ENCODE measurements at regions not wholly inside any gene's neighbourhood (a gene's known extent, or its start where the extent isn't known, plus 50 kb on each side); places are given as distances from the start of the nearest gene placed in this dataset.

GRCh38 chr6:169833258-169833794, 81.9 kb downstream of the ERMARD start:
- DNase-seq (no peak), ATAC-seq (no peak)
- Histone ChIP-seq H3K4me3 (no peak overlapping the region), H3K27ac (no peak overlapping the region), H3K27me3 (peaks cover 0 to 28% (median 0%) of the 10 kb centered on the region in 9 donors), H3K9me3 (no peaks in the 10 kb centered on the region), H3K4me1 (peaks cover 0 to 20% (median 5%) of the 10 kb centered on the region in 12 donors), H3K36me3 (no peaks in the 10 kb centered on the region)
- WGBS, 4 donors: 91 to 95% (median 93%) methylated on average over 7 of the region's 7 CpGs
- TF ChIP-seq CTCF (IDR thresholded peaks at IDR 0.05): no peak
- TF ChIP-seq POLR2A (IDR thresholded peaks at IDR 0.05): no peak
- intact Hi-C loops (cut with DNase I): loop anchor here (2.0 to 10.0 kb wide), 12 partner anchors 101 to 695 kb away; partner anchors contain the start of gene DLL1 (in 5 of the 10)

GRCh38 chr6:169832247-169832948, 81.0 kb downstream of the ERMARD start:
- H3K9me3 ChIP-seq: no peaks in the 10 kb centered on the region
- H3K4me1 ChIP-seq: peaks cover 0 to 15% (median 5%) of the 10 kb centered on the region in 12 donors
- peaks cover 0 to 22% (median 0%) of the 10 kb centered on the region in 9 donors for H3K27me3 ChIP-seq
- H3K27ac ChIP-seq: no peak overlapping the region
- no peaks in the 10 kb centered on the region for H3K36me3 ChIP-seq
- no peak overlapping the region for H3K4me3 ChIP-seq
- ATAC-seq (peak in 1 of 4 donors; percentile 53), DNase-seq (no peak)
- intact Hi-C loops (cut with DNase I): loop anchor here (2.0 to 10.0 kb wide), 12 partner anchors 102 to 696 kb away; partner anchors contain the start of gene DLL1 (in 5 of the 10)
- 49 to 72% (median 54%) methylated on average over 4 of the region's 4 CpGs for WGBS, 4 donors
- TF ChIP-seq CTCF (IDR thresholded peaks at IDR 0.05): no peak
- no peak for TF ChIP-seq POLR2A (IDR thresholded peaks at IDR 0.05)

GRCh38 chr6:169831450-169832246, 80.2 kb downstream of the ERMARD start:
- no peaks in the 10 kb centered on the region for H3K36me3 ChIP-seq
- H3K27ac ChIP-seq: no peak overlapping the region
- no peak overlapping the region for H3K4me3 ChIP-seq
- ATAC-seq: peak; percentile 78 to 92 (median 88)
- H3K4me1 ChIP-seq: peaks cover 0 to 15% (median 5%) of the 10 kb centered on the region in 12 donors
- peak; percentile 71 to 91 (median 75) for DNase-seq
- no peak for TF ChIP-seq POLR2A (IDR thresholded peaks at IDR 0.05)
- peak; percentile 85 to 97 (median 93) for TF ChIP-seq CTCF (IDR thresholded peaks at IDR 0.05)
- H3K9me3 ChIP-seq: peaks cover 0 to 3% (median 0%) of the 10 kb centered on the region in 12 donors
- 32 to 40% (median 36%) methylated on average over 26 to 32 of the region's 32 CpGs for WGBS, 4 donors
- intact Hi-C loops (cut with DNase I): loop anchor here (1.0 to 10.0 kb wide), 14 partner anchors 103 to 699 kb away; partner anchors contain the start of gene DLL1 (in 5 of the 10)
- peaks cover 0 to 20% (median 0%) of the 10 kb centered on the region in 9 donors for H3K27me3 ChIP-seq
